ENCODE measurements at regions not wholly inside any gene's neighbourhood (a gene's known extent, or its start where the extent isn't known, plus 50 kb on each side); places are given as distances from the start of the nearest gene placed in this dataset.

DNA sequence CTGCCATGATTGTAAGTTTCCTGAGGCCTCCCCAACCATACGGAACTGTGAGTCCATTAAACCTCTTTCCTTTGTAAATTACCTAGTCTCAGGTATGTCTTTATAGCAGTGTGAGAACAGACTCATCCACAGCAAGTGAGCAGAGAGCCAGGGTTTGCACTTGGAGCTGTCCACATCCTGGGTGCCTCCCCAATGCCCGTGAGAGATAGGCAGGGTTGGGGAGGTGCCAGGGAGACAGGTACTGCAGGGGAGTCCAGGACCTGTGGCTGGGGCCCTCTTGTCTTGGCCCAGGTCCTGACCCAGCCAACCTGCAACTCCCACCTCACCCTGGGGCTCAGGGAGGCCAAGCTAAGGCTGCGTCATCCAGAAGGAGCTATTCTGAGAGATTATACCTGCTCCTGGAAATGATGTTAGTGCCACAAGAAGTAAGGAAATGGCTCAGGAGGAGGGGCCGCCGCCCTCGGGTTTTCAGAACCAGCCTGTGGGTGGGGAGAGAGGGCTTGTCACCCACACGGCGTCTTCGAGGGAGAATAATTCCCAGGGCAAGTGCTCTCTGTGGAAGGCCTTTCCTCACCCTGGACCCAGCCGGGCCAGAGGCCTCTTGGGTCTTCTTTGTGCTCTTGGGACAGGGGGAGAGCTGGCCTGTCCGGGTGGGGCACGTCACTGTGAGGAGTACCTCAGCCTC, 66.5 kb downstream of the ADRA2C start:
- DNase-seq: no peak

DNA sequence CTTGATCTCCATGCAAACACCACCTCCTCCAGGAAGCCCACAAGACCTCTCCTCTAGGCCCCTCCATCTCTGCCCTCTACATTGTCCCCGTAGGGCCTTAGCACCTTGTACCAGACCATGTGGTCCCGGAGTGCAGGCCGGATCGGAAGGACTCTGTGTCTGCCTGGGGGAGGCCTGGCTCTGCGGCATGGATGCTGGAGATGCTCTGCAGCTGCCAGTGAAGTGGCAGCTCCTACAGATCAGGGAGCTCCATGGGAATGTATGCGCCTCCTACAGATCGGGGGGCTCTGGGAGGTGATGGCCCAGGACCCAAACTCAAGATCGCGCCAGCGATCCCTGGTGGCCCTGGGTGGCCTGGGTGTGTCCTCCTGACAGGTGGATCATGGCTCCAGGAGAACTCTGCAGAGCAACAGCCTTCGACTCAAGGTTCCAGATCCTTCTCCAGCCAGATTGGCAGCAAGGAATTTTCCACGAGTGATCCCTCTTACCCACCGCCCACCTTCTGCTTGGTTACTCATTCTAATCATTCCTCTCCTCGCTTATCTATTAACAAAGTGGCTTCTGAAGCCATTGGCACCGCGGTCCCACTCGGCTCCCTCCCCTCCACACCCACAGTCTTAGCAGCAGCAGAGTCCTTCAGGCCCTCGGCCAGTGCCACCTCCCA, 67.3 kb downstream of the ADRA2C start:
- DNase-seq: no peak

DNA sequence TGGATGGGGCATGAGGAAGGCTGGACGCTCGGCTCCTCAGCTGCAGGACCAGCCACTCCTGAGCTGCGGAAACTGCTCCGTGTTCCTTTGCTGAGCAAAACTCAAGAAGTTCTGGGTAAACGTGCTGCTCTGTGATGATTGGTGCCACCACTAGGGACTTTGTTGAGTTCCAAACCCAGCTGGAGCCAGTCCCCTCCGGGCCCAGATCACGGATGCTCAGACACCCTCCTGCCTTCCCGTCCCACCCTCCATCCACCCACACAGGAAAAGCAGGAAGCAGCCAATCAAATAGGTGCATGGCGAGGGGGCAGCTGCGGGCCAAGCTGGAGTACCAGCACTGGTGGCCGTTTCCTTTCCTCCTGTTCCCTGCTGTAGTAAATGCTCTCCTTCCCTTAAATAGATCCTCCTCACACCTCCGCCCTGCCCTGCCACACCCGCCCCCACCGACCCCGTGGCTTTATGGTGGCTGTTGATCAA, 68.0 kb downstream of the ADRA2C start:
- no peak for DNase-seq

DNA sequence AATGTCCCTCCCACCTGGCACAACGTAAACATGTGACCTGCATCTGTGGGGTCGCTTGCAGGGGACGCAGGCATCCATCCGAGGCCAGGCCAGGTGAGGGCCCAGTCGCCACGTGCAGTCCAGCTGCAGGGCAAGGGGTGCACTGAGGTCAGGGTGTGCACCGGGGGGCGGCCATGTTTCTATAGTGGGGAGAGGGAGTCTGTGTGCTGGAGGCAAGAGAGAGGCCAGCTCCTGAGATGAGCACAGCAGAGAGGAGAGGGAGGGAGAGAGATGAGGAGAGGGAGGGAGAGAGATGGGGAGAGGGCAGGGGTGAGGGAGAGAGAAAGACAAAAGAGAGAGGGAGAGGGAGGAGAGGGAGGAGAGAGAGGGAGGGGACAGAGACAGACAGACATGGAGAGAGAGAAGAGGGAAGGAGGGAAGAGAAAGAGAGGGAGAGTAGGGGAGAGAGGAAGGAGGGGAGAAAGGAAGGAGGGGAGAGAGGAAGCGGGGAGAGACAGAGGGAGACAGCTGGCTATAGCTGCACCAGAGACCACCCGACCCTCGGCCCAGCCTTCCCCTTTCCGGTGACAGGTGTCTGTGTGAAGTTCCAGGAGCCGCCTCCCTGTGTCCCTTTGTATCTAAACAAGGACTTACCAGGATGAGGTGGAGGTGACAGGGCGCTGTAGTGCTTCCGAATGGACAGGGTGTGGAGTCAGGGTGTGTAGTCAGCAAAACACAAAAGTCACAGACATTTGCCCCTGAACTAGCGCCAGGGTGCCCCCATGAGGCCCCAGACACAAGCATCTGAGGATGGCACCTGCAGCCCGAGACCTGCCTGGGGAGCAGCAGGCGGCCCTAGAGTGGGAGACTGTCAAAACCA, 68.7 kb downstream of the ADRA2C start:
- no peak for DNase-seq

DNA sequence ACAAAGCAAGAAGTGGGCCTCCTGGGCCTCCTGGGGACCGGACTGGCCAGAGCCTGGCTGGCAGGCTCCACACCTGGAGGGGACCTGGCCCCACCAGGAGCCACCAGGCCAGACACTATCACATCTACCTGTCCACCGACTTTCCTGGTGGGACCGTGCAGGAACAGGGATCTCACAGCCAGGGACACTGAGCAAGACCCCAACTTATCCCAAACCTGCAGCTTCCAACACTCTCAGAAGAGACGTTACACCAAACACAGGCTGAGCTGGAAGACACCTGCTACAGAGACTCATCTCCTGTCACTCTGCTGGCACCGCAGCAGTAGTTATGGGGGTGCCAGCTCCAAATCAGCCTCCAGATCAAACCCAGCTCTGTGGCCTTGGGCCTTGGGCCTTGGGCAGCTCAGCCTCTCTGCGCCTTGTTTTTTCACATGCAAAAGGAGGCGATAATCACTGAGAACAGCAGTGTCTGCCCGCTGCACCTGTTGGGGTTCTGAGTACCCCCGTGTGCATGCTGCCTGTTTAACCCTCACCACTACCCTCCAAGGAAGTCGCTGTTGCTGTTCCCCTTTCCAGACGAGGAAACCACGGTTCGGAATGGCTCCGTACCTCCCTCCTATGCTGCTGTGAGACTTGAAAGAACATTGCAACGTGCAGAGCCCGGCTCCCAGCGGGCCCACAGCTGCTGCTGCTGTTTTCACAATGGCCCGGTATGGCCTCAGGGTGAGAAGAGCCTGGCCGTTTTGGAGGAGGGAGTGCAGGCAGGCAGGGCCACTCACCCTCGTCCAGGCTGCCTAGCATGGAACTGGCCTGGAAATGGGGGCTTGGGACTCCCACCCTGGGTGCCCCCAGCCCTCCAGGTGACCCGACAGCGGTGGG, 69.6 kb downstream of the ADRA2C start:
- no peak for DNase-seq

DNA sequence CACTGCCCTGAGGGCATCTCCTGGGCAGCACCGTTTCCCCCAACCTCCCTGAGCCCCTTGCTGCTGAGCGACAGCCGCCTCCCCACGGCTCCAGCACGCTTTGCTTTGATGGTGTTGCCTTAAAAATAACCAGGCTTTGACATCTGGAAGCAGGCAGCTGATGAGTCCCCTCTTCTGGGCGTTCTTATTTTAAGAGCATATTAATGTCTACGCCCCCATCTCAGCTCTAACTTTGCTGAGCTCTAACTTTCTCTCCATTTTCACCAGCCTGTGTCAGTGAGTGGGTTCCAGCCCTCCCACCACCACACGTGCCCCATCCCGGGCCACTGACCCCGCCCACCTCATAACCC, 70.2 kb downstream of the ADRA2C start:
- DNase-seq: no peak

DNA sequence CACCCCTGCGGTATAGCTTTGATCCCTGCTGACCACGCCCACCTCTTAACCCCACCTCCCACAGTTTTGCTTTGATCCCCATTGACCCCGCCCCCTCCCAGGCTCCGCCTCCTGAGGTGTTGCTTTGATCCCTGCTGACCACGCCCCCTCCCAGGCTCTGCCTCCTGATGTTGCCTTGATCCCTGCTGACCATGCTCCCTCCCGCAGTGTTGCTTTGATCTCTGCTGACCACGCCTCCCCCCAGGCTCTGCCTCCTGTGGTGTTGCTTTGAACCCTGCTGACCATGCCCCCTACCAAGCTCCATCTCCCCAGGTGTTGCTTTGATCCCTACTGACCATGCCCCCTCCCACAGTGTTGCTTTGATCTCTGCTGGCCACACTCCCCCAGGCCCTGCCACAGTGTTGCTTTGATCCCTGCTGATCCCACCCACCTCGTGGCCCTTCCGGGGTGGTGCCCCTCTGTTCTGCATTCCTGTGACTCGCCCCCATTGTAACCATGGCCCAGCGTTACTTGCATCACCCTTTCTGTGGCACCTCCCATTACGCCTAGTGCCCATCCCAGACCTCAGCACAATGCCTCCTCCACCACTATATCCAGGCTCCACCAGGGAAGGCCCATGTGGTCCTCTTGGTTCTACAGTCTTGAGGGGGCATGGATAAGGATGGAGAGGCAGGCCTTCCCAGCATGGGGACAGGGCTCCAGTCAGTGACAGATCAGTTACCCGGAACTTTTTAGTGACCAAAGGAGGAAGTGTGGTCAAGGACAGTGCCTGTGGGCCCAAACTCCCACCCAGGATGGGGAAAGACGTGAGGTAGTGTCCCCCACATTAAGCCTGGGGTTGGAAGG, 70.8 kb downstream of the ADRA2C start:
- DNase-seq: no peak

DNA sequence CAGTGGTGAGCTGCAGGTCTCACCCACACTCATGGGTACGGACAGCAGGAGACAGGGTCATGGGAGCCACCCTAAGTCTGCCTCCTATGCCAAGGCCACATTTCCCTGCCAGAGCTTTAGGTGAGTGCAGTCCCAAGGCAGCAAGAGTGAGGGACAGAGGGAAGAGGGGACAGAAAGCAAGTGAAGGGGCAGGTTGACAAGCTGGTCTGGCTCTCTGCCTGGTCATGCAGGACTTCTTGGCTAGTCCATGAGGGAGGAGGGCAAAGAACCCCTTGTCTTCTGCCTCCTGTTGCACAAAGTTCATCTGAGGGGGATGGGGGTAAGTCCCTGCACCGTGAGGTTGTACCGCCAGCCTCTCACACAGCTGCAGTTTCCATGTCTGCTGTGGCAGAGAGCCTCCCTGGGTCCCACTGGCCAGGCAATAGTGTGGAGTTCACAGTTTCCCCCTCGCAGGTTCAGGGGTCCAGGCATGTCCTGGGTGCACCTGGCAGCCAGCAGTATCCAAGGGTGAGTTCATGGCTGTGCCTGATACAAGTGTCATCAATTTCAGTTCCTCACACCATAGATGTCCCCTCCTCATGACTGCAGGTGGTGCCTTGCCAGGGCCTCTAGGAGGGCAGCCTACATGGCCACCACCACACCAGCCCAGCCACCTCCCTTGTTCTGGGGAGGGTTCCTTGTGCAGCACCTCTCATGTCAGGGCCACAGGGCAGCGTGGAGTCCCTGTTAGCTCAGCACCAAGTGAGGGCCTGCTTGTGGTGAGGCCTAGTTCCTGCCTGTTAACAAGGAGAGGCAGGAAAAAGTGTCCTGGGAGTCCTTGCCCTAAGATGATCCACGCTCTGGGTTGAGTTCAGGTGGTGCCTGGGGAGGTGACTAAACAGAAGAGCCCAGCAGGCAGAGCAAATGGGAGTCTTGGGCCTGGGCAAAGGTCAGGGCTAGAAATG, 72.5 kb downstream of the ADRA2C start:
- DNase-seq: no peak

DNA sequence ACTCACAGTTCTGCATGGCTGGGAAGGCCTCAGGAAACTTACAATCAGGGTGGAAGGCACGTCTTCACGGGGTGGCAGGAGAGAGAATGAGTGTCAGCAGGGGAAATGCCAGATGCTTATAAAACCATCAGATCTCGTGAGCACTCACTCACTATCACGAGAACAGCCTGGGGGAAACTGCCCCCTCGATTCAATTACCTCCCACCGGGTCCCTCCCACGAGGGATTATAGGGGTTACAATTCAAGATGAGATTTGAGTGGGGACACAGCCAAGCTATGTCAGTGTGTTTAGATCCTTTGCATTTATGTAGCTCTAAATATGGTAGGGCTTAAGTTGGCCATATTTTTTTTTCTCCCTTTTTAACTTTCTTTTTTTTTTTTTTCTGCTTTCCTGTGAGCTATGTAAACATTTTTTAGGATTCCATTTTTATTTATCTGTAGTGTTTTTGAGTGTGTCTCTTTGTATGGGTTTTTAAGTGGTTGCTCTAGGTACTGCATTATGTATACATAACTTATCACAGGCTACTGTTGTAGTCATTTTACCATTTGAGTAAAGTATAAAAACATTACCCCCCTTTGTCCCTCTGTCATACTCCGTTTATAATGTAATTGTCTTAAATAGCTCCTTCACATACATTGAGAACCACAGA, 79.0 kb downstream of the ADRA2C start:
- no peak for DNase-seq

DNA sequence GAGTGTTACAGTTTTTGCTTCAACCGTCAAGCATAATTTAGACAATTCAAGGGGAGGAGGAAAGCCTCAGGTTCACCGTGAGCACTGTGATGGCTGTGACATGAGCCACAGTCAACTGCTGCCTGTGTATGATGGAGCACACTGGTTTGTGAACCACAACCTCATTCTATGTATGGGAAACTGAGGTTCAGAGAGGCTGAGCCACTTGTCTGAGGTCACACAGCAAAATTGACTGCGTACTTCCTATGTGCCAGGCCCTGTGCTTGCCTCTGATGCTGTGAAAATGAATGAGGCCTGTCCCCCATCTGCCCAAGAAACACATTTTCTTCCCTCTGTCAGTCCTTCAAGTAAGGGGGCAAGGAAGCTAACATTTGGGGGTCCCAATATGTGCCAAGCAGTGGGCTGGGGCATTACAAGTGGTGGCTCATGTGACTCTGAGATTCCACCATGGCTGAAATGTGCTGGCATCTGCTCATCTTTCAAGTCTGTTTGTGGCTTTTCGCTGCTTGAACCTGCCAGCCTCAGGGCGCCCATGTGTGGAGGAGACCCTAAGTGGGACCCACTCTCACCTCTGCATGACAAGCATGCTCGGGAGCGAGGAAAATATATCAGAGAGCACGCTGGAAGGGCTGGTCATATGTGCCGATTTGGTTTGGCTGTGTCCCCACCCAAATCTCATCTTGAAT, 79.7 kb downstream of the ADRA2C start:
- DNase-seq: no peak

DNA sequence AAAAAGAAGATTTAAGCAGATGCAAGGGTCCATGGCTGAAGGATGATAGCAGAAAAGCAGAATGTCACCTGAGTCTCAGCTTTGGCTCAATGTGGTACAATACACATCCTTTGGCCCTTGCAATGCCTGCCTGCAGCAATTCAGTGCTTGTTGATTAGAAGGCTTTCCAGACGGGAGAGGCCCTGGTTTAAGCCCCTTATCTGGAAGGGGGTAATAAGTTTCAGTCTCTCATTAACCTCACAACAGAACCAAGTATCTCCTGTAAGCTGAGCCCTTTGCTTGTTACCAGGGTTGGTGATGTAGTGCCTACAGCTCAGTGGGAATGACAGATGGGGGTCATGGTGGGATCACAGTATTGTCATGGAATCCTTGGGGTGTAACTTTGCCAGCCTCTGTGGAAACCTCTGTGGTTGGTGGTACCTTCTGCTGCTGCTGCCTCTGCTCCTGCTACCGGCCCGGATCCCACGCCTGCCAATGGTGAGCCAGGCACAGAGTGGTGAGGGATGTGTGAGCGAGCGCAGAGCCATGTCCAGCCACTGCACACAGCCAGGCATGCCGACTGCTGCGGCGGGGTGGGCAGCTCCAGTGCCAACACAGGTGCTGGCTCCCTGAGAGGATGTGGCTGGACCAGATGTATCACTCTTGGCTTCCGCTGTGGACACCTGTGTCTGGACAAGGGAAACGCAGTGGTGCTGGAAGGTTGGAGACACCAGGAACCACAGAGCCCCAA, 81.2 kb downstream of the ADRA2C start:
- no peak for DNase-seq

DNA sequence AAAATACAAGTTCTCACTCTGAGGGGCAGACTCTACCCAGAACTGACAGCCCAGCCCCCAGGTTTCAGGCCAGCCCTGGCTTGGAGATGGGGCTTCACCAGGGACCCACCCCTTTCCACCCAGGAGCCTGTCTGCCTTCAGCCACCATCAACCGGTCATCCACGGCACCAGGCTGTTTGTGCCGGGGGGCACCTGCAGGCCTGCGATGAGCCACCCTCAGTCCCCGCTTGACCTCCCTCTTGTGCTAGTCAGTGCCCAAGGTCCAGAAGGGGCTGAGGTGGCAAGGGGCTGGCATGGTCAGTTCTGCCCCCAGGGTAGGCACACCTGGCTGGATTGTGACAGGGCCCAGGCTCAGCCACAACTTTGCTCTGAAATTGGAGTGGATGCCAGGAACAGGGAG, 82.1 kb downstream of the ADRA2C start:
- no peak for DNase-seq

DNA sequence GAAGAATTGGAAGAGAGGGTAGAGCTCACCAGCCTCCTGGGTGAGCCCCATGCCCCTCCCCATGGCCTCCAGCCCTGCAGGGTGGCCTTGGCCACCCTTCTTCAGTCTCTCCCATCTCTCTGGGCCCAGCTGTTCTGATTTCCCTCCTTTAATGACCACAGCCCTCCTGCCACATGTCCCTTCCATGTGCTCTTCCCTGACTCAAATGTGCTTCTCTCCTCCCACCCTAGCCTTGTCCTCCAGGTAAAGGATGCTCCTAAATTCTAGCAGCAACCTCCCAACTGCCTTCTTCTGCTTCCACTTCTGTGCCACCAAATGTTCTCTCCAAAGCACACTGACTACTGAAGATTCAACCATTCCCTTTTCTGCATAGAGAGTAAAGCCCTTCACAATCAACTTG, 83.0 kb downstream of the ADRA2C start:
- no peak for DNase-seq

DNA sequence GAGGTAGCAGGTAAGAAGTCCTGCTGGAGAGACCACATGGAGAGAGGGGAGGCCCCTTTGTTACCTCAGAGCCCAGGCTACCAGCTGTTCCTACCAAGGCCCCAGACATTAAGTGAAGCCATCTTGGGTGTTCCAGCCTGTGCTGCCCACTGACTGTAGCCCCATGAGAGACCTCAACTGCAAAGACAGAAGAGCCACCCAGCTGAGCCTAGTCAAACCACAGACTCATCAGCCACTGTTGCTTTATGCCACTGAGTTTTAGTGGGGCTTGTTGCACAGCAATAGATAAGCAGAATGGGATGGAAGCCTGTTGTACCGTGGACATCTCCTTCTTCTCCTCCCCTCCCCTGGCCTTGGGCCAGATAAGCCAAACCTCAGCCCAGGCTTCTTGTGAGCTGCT, 83.9 kb downstream of the ADRA2C start:
- no peak for DNase-seq

DNA sequence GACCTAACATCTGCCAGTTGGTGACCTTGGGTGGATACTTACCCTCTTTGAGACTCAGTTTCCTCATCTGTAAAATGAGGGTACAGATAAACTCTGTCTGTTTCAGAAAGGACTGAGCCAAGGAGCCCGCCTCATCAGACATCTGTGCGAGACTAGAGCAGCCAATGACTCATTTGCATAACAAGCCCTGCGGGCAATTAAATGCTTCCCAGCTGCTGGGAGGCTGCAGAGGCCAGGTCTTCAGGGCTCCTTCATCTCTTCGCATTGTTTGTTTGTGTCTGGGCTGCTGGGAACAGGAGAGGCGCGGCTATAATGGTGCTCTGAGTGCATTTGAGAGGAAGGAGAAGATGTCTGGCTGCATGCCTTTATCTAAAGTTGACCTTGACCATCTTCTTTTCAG, 85.0 kb downstream of the ADRA2C start:
- DNase-seq: no peak

DNA sequence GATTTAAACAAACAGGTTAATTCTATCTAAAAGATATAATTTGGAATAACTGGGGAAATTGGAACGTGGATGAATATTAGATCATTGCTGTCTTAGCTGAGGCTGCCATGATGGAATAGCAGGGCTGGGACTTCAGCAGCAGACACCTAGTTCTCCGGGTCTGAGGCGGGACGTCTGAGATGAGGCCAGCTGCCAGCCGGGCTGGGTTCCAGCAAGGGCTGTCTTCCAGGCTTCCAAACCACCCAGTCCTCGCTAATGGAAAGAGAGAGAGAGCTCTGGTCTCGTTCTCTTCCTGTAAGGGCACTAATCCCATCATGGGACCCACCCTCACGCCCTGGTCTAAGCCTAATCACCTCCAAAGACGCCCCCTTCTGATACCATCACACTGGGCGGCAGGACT, 85.7 kb downstream of the ADRA2C start:
- DNase-seq: no peak

DNA sequence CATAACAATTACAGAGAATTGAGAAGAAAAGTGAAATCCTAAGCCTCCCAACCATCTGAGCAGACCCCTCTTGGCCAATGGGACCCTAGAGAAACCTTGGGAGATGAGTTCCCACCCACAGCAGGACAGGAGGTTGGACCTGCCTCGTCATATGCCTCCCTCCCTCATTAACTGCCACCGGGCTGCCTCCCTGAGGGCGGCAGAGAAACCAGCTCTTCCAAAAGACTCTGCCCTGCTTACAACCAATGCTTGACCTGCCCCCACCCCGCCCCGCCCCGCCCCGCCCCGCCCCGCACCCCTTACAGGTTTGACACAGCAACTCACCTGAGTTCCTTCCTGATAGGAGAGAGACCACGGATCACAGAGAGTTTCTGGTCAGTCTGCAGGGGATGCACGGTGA, 86.1 kb downstream of the ADRA2C start:
- no peak for DNase-seq

DNA sequence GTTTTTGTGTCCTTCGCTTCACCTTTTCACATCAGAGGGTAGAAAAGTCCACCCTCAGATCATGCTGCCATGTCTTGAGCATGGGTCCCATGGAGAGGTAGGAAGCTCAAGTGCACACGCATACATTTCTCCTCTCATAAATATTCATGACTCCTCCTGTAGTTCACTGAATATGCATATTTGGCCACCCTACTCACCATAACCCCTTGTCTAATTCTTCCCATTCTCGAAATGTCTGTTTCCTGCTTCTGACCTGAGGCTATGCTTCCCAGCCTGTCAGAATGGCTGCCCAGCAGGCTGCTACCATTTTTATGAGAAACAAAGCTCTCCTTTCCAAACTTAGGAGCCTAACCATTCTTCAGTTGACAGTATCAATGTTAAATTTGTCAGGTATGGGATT, 86.5 kb downstream of the ADRA2C start:
- no peak for DNase-seq

Measured in Kasumi-1 (cell line).